GM04503 (cell line): ENCODE measurements at regions not wholly inside any gene's neighbourhood (a gene's known extent, or its start where the extent isn't known, plus 50 kb on each side); places are given as distances from the start of the nearest gene placed in this dataset.
"Not testable (repeated sequence)": the region's sequence is repeated elsewhere in the genome, so short reads cannot be mapped to it uniquely, and the experiment has no call there.

Experiments used
- DNase-seq: peaks from one replicate; pipeline ENCODE4 v3.0.0-alpha.2; 2012; ENCODE audit warnings: low read depth

GRCh38 chr6:111925296-111925695, 52.0 kb upstream of the FYN start:
- DNase-seq, result no peak

GRCh38 chr6:111926731-111927302, 53.6 kb upstream of the FYN start:
- no peak for DNase-seq

GRCh38 chr6:111927321-111927720, 54.1 kb upstream of the FYN start:
- DNase-seq, result no peak

- DNase-seq, result no peak
Measured at GRCh38 chr6:111928139-111928538, 54.9 kb upstream of the FYN start.

GRCh38 chr6:111934611-111935010, 61.4 kb upstream of the FYN start:
- DNase-seq, result not testable (repeated sequence)

- no peak for DNase-seq
Measured at GRCh38 chr6:111936718-111937117, 63.5 kb upstream of the FYN start.

- peak; percentile 42 for DNase-seq
Measured at GRCh38 chr6:111938710-111939109, 65.5 kb upstream of the FYN start.

GRCh38 chr6:111939902-111940301, 66.7 kb upstream of the FYN start:
- no peak for DNase-seq

GRCh38 chr6:111940801-111941200, 67.5 kb upstream of the FYN start:
- no peak for DNase-seq

- no peak for DNase-seq
Measured at GRCh38 chr6:111941686-111942330, 68.6 kb upstream of the FYN start.

- DNase-seq, result no peak
Measured at GRCh38 chr6:111942561-111942960, 69.3 kb upstream of the FYN start.

- DNase-seq, result no peak
Measured at GRCh38 chr6:111943266-111943665, 70.0 kb upstream of the FYN start.

GRCh38 chr6:111943726-111944125, 70.5 kb upstream of the FYN start:
- no peak for DNase-seq

GRCh38 chr6:111944541-111944940, 71.3 kb upstream of the FYN start:
- DNase-seq, result no peak

GRCh38 chr6:111949546-111949945, 76.3 kb upstream of the FYN start:
- DNase-seq, result no peak

- not testable (repeated sequence) for DNase-seq
Measured at GRCh38 chr6:111949984-111950383, 76.7 kb upstream of the FYN start.

- no peak for DNase-seq
Measured at GRCh38 chr6:111950661-111951496, 77.6 kb upstream of the FYN start.

GRCh38 chr6:111951497-111952085, 78.3 kb upstream of the FYN start:
- no peak for DNase-seq

GRCh38 chr6:111952274-111952673, 79.0 kb upstream of the FYN start:
- DNase-seq, result no peak

GRCh38 chr6:111952821-111953540, 79.7 kb upstream of the FYN start:
- no peak for DNase-seq

GRCh38 chr6:111956098-111956497, 82.8 kb upstream of the FYN start:
- no peak for DNase-seq

GRCh38 chr6:111957623-111958315, 84.5 kb upstream of the FYN start:
- no peak for DNase-seq
